ENCODE measurements at regions not wholly inside any gene's neighbourhood (a gene's known extent, or its start where the extent isn't known, plus 50 kb on each side); places are given as distances from the start of the nearest gene placed in this dataset.
A peak's percentile ranks its signal among the peaks of the same experiment; 100 is the strongest.
"Not testable (repeated sequence)": the region's sequence is repeated elsewhere in the genome, so short reads cannot be mapped to it uniquely, and the experiment has no call there.

- DNase-seq = no peak
Measured at GRCh38 chr5:124544366-124545055, 201.9 kb downstream of the ZNF608 start.

- DNase-seq = no peak
Measured at GRCh38 chr5:124538931-124539330, 207.5 kb downstream of the ZNF608 start.

DNA sequence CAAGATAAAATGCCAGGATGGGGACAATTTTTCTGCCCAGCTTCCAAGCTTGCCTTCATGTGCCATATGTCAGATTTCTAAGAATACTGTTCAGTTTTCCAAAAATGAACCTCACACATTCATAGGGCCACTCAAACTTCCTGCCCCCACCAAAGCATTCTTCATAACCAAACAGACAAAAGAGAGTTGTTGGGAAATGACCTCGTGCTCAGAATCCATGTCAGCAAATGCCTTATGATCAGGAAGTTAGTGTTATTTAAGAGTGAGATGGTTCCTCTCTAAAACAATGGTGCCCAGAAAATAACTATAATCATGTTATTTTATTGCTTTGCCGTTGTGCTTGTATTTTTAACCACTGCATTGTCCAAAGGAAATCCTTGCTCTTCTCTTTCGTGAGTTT lies 208.2 kb downstream of the ZNF608 start:
- DNase-seq = peak; percentile 9 to 48 (median 24)

GRCh38 chr5:124537522-124537921 lies 208.9 kb downstream of the ZNF608 start:
- DNase-seq = no peak

- DNase-seq = no peak
Measured at GRCh38 chr5:124537107-124537506, 209.3 kb downstream of the ZNF608 start.

GRCh38 chr5:124536333-124536732 lies 210.1 kb downstream of the ZNF608 start:
- peak in 3 of 4 experiments; percentile 9 to 36 (median 21) for DNase-seq

DNA sequence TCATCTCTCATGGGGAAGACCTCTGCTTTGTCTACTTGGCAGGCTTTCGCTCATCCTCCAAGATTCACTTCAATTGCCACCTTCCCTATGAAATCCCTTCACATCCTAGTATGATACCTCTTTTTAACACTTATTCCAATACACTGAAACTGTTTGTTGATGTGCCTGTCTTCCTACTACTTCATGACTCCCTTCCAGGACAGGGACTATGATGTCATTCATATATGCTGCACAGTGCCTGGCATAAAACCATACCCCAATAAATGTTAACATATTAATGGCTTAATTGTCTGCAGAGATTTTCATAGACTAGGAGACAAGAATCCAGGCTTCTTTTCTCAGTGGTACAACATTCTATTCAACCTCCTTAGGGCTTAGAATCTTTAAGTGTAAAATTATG lies 215.5 kb downstream of the ZNF608 start:
- no peak for DNase-seq

DNA sequence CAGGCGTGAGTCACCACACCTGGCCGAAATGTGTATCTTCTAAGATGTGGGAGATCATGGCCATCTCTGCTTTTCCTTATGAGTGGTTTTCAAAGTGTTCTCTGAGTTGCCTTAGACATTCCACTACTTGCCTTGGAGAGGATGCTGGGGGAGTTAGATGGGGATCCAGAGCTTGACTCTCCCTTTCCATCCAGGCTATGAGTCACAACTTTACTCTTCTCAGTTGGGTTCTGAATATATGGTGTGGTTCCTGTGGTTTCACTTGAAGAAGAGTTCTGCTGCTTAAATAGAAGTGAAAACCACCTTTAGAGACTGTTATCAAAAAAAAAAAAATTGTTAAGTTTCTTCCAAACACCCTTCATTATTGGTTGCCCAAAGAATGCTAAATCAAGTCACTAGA lies 217.6 kb downstream of the ZNF608 start:
- no peak for DNase-seq

DNA sequence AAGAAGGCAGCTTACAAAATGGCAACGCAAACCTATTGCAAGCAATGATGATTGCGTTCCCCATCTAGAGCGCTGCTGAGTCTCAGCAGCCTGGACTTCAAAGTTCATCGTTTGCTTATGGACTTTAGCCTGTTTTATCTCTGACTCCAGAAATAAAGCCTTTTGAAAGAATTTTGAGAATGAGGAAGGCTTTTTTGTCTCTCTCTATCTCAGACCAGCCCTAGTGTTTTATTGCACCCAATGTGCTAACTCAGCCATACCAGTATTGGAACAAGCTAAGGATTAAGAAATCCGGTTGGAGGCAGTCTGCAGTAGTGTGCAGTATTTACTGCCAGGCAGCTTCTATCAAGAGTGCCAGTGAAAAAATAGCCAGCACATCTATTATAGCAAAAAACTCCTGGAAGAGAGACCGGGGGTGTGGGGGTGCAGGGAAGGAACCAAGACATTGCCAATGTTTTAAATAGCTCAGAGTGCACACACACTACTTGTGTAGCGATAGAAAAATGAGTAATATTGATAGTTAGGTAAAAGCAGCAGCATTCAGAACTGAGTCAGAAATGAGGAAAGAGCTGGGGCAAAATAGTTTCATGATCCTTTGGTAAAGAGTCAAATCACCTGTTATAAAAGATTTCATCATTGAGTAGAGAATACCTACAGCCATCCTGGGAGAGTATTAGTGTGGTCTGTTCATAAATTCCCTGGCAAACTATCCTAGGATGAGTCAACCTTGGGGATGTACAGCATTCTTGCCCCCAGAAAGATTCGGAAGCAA lies 219.0 kb downstream of the ZNF608 start:
- DNase-seq = no peak

DNA sequence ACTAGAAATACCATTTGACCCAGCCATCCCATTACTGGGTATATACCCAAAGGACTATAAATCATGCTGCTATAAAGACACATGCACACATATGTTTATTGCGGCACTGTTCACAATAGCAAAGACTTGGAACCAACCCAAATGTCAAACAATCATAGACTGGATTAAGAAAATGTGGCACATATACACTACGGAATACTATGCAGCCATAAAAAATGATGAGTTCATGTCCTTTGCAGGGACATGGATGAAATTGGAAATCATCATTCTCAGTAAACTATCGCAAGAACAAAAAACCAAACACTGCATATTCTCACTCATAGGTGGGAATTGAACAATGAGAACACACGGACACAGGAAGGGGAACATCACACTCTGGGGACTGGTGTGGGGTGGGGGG lies 220.4 kb downstream of the ZNF608 start:
- not testable (repeated sequence) for DNase-seq

- peak in 1 of 4 experiments; percentile 11 for DNase-seq
Measured at GRCh38 chr5:124524552-124525232, 221.7 kb downstream of the ZNF608 start.

DNA sequence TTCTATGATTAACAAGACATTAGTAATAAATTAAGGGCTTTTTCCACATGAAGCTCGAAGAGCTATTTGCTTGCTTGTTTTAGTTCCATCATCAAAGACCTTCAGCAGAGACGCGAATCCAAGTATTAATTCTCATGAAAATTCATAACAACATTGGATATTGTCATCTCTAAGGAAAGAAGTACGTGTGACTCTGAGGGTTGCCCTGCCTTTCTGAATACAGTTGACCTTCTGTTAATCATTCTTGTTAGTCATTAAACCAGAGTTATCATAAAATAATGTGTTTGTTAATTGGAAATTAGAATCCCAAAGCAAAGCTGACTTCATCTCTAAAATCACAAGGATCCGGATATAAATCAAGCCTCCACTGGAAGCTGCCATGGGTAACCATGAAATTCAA lies 222.5 kb downstream of the ZNF608 start:
- DNase-seq = no peak

DNA sequence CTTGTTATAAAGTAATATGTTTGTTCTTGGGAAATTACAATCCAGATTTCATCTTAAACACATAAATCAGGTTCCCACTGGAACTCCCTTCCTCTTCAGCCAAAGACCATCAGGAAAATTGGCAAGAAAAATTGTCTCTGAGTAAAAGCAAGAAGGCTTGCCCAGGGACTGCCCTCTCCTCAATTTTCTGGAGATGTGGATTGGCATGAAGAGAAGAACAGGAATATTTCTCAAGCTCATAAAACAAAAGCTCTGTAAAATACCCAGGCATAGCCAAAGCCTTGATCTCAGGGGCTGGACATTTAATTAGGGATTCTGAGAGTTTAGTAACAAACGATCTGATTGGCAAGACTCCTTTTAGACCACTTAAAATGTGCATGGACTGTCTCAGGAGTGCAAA lies 223.4 kb downstream of the ZNF608 start:
- DNase-seq = no peak

DNA sequence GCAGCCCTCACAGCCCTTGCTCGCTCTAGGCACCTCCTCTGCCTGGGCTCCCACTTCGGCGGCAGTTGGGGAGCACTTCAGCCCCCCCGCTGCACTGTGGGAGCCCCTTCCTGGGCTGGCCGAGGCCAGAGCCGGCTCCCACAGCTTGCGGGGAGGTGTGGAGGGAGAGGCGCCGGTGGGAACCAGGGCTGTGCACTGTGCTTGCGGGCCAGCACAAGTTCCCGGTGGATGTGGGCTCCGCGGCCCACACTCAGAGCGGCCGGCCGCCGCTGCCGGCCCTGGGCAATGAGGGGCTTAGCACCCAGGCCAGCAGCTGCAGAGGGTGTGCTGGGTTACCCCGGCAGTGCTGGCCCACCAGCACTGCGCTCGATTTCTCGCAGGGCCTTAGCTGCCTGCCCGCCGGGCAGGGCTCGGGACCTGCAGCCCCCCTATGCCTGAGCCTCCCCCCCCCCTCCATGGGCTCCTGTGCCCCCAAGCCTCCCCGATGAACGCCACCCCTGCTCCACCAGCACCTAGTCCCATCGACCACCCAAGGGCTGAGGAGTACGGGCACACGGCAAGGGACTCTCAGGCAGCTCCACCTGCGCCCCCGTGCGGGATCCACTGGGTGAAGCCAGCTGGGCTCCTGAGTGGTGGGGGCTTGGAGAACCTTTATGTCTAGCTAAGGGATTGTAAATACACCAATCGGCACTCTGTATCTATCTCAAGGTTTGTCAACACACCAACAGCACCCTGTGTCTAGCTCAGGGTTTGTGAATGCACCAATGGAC lies 224.8 kb downstream of the ZNF608 start:
- no peak for DNase-seq

DNA sequence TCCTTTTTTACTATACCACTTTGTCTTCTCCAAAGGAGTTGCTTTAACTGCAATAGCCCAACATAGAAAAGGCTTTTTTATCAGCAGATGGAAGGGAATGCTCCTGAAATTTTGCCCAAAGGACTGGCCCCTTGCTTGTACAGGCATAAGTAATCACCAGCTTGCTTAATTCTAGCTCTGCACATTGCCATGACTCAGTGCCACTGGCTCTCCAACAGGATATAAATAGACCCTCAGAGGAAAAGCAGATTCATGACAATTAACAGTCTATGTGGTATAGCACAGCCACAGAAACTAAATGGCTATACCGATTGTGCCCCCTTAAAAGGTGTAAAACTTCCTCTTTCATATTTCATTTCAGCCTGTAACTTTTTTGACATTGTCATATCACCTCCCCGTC lies 227.0 kb downstream of the ZNF608 start:
- DNase-seq = peak in 3 of 4 experiments; percentile 5 to 15 (median 10)

- DNase-seq = no peak
Measured at GRCh38 chr5:124516567-124516966, 229.9 kb downstream of the ZNF608 start.

GRCh38 chr5:124515497-124516245 lies 230.8 kb downstream of the ZNF608 start:
- no peak for DNase-seq

DNA sequence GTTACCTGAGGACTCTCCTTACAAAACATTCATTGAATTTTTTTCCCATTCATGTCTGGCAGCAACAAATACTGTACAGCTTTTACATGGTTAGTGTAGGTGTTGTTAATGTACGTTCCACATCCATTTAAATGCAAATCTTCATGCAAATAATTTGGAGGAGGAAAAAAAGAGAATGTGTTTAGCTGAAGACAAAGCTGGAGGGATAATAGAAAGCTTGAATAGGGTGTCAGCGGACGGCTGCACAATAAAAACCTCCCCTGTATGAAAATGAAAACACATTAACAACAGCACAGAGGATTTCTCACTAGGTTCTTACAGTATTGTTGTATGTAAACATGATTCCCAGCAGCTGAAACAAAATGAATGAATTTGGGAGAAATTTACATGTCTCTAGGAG lies 231.5 kb downstream of the ZNF608 start:
- DNase-seq = no peak

- DNase-seq = no peak
Measured at GRCh38 chr5:124512952-124513632, 233.3 kb downstream of the ZNF608 start.

DNA sequence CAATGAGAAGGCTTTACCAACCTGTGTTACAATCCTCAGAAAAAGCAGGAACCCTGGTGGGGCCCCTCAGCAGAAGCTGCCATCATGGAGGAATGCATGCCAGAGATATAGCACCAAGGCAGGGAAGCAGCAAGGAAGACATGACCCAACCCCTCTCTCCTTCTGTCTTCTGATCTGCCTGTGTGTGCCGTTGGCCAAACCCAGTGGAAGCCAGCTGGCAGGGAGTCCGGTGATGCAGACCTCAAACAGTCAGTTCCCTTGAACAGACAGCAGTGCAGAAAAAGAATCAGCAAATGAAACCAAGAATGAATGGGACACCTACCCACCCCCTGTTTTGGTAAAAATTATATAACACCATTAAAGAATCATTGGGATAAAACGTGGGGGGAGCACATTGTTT lies 234.2 kb downstream of the ZNF608 start:
- no peak for DNase-seq

DNA sequence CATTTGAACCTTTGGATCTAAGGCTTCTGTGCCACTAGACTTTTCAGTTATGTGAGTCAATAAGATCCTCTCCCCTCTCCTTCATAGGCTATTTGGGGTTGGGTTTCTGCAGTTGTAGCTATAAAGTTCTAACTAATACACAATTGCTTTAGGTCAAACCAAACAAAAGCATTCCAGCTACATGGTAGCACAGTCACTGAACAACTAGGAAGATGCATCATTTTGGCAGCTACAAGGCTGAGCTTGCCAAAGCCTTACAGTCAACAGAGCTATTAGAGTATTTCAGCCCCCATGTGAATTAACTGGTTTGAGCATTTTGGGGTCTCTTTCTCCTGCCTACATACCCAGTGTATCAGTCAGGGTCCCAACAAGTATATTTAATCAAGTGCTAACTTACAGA lies 234.6 kb downstream of the ZNF608 start:
- DNase-seq = no peak

Data from suppressor macrophage (primary cell).